T-cell (primary cell): ENCODE measurements at regions not wholly inside any gene's neighbourhood (a gene's known extent, or its start where the extent isn't known, plus 50 kb on each side); places are given as distances from the start of the nearest gene placed in this dataset.

Source experiments
- ATAC-seq, 4 experiments: fragments of 200-7000 bp in 3 of 4; fragments of 150-1000 bp in 1 of 4; cut with Tn5 transposase; replicated peaks in 1 of 4; 1 replicate in 3 of 4; 2 replicates in 1 of 4; pipeline ENCODE4 v1.10.0; 2021; ENCODE audit warnings: moderate library complexity in 3 of 4, mild to moderate bottlenecking in 2 of 4, moderate number of reproducible peaks in 1 of 4
- CTCF ChIA-PET, 2 donors: fragments of 300-600 bp; sonication (Branson Sonifier 250); formaldehyde crosslinking; loops; one replicate each; lab custom pipeline; 2022; ENCODE audit warnings: antibody characterized with exemption in 2 of 2; lab: Charles Lee
- POLR2A ChIA-PET, 2 donors: fragments of 300-600 bp; sonication (Branson Sonifier 250); formaldehyde crosslinking; loops; one replicate each; lab custom pipeline; 2022; ENCODE audit warnings: antibody characterized with exemption in 2 of 2; lab: Charles Lee
- DNase-seq, 35 experiments: peaks; one replicate each; pipeline versions ENCODE4 v3.0.0 to v3.0.0-alpha.2; 2013 to 2023
- H3K27ac ChIP-seq: one replicate; pipeline ENCODE4 v1.5.1; 2013; ENCODE audit warnings: low read length
- H3K27me3 ChIP-seq, 2 experiments: replicated peaks in 1 of 2; 1 replicate in 1 of 2; 2 replicates in 1 of 2; pipeline versions ENCODE4 v1.6.1 to v1.7.0; 2013; ENCODE audit warnings: low read length in 1 of 2, mixed read lengths in 1 of 2; ENCODE audit not compliant: control insufficient read depth in 2 of 2, insufficient read depth in 2 of 2; ENCODE audit errors: extremely low read depth in 1 of 2
- H3K36me3 ChIP-seq, 2 donors: 1 replicate in 1 of 2; 2 replicates in 1 of 2; pipeline versions ENCODE4 v1.6.1 to v1.7.0; 2013; ENCODE audit warnings: low read length in 1 of 2; ENCODE audit not compliant: control insufficient read depth in 2 of 2, insufficient read depth in 1 of 2; ENCODE audit errors: extremely low read depth in 1 of 2
- H3K4me1 ChIP-seq, 2 experiments: 1 replicate in 1 of 2; 2 replicates in 1 of 2; pipeline versions ENCODE4 v1.6.1 to v1.7.0; 2013; ENCODE audit warnings: low read length in 2 of 2, mixed read lengths in 1 of 2; ENCODE audit not compliant: insufficient read depth in 2 of 2, control insufficient read depth in 1 of 2; ENCODE audit errors: extremely low read depth in 1 of 2
- H3K4me3 ChIP-seq, 2 donors: 1 replicate in 1 of 2; 2 replicates in 1 of 2; pipeline versions ENCODE4 v1.5.1 to v1.7.0; 2013; ENCODE audit warnings: mild to moderate bottlenecking in 2 of 2, low read length in 1 of 2, moderate library complexity in 1 of 2; ENCODE audit not compliant: control insufficient read depth in 1 of 2; ENCODE audit errors: extremely low read depth in 1 of 2
- H3K9me3 ChIP-seq: 2 replicates; pipeline ENCODE4 v1.7.0; 2013
- H3K27ac Mint-ChIP-seq, 2 donors: one replicate each; pipeline ENCODE4 v1.8.0; 2020 to 2021; ENCODE audit warnings: mild to moderate bottlenecking in 2 of 2, mixed read lengths in 2 of 2
- H3K27me3 Mint-ChIP-seq, 2 donors: one replicate each; pipeline ENCODE4 v1.8.0; 2021 to 2022; ENCODE audit warnings: mixed read lengths in 2 of 2
- H3K36me3 Mint-ChIP-seq: one replicate; pipeline ENCODE4 v1.8.0; 2021; ENCODE audit warnings: mixed read lengths
- H3K4me1 Mint-ChIP-seq, 3 donors: one replicate each; pipeline ENCODE4 v1.8.0; 2020 to 2022; ENCODE audit warnings: mixed read lengths in 3 of 3, mild to moderate bottlenecking in 1 of 3
- H3K4me3 Mint-ChIP-seq, 3 donors: one replicate each; pipeline ENCODE4 v1.8.0; 2020 to 2022; ENCODE audit warnings: mild to moderate bottlenecking in 3 of 3, mixed read lengths in 3 of 3, moderate library complexity in 3 of 3
- H3K9me3 Mint-ChIP-seq, 3 donors: one replicate each; pipeline ENCODE4 v1.8.0; 2020 to 2022; ENCODE audit warnings: mixed read lengths in 3 of 3
- WGBS: methylation state at CpG from one replicate; pipeline ENCODE4 v1.1.5; 2013; ENCODE audit warnings: missing lambda C conversion rate; ENCODE audit not compliant: insufficient coverage; 5-methylcytosine and 5-hydroxymethylcytosine counted together

GRCh38 chr10:64529003-64529350 lies 1007.8 kb downstream of the REEP3 start:
- H3K4me1 ChIP-seq = no peaks in the 10 kb centered on the region
- Mint-ChIP-seq H3K4me1 (no peaks in the 10 kb centered on the region), H3K27ac (no peak overlapping the region), H3K36me3 (no peaks in the 10 kb centered on the region), H3K9me3 (peaks cover 4 to 9% (median 4%) of the 10 kb centered on the region in 3 donors), H3K27me3 (no peaks in the 10 kb centered on the region), H3K4me3 (no peak overlapping the region)
- H3K27ac ChIP-seq = no peak overlapping the region
- ChIA-PET POLR2A (no interaction called here), CTCF (interaction anchor here in 1 of 2 donors (0.5 kb wide), 1 partner anchor 704 kb away, joined by 4 read pairs; no protein-coding TSS in a partner anchor)
- DNase-seq (no peak), ATAC-seq (no peak)
- H3K27me3 ChIP-seq = no peaks in the 10 kb centered on the region
- H3K36me3 ChIP-seq = no peaks in the 10 kb centered on the region
- WGBS = no CpG with 5 or more reads among the region's 1 CpG
- H3K9me3 ChIP-seq = no peaks in the 10 kb centered on the region
- no peak overlapping the region for H3K4me3 ChIP-seq

- Mint-ChIP-seq H3K27ac (no peak overlapping the region), H3K4me3 (no peak overlapping the region), H3K9me3 (peaks cover 5 to 11% (median 5%) of the 10 kb centered on the region in 3 donors), H3K36me3 (no peaks in the 10 kb centered on the region), H3K27me3 (no peaks in the 10 kb centered on the region), H3K4me1 (no peaks in the 10 kb centered on the region)
- H3K36me3 ChIP-seq = no peaks in the 10 kb centered on the region
- no peaks in the 10 kb centered on the region for H3K9me3 ChIP-seq
- no peak overlapping the region for H3K4me3 ChIP-seq
- no peaks in the 10 kb centered on the region for H3K4me1 ChIP-seq
- ChIA-PET CTCF (no interaction called here), POLR2A (no interaction called here)
- no peaks in the 10 kb centered on the region for H3K27me3 ChIP-seq
- WGBS = 88% methylated on average over 2 of the region's 2 CpGs
- DNase-seq = no peak
- no peak for ATAC-seq
- H3K27ac ChIP-seq = no peak overlapping the region
Observed at GRCh38 chr10:64534616-64535015, 1013.4 kb downstream of the REEP3 start.

- H3K4me3 Mint-ChIP-seq = no peak overlapping the region
- H3K36me3 ChIP-seq = no peaks in the 10 kb centered on the region
- 83% methylated on average over 8 of the region's 9 CpGs for WGBS
Observed at GRCh38 chr10:64535131-64535867, 1014.1 kb downstream of the REEP3 start.

GRCh38 chr10:64537112-64537511 lies 1015.9 kb downstream of the REEP3 start:
- no peaks in the 10 kb centered on the region for H3K4me1 Mint-ChIP-seq
- no peaks in the 10 kb centered on the region for H3K4me1 ChIP-seq
- POLR2A ChIA-PET = no interaction called here
- no peak overlapping the region for H3K27ac ChIP-seq
- no peaks in the 10 kb centered on the region for H3K27me3 ChIP-seq
- ATAC-seq (no peak), DNase-seq (no peak)
- CTCF ChIA-PET = interaction anchor here in 1 of 2 donors (0.6 kb wide), 1 partner anchor 95 kb away, joined by 3 read pairs; no protein-coding TSS in a partner anchor
- H3K4me3 ChIP-seq = no peak overlapping the region
- no peaks in the 10 kb centered on the region for H3K36me3 ChIP-seq
- H3K9me3 Mint-ChIP-seq = peaks cover 4 to 7% (median 5%) of the 10 kb centered on the region in 3 donors
- no peaks in the 10 kb centered on the region for H3K36me3 Mint-ChIP-seq
- no peak overlapping the region for H3K27ac Mint-ChIP-seq
- H3K4me3 Mint-ChIP-seq = no peak overlapping the region
- H3K9me3 ChIP-seq = no peaks in the 10 kb centered on the region
- H3K27me3 Mint-ChIP-seq = no peaks in the 10 kb centered on the region

More at GRCh38 chr10:64535131-64535867, 1014.1 kb downstream of the REEP3 start:
- no peak overlapping the region for H3K27ac ChIP-seq
- CTCF ChIA-PET = no interaction called here
- ATAC-seq (no peak), DNase-seq (no peak)
- Mint-ChIP-seq H3K9me3 (peaks cover 4 to 11% (median 5%) of the 10 kb centered on the region in 3 donors), H3K27ac (no peak overlapping the region), H3K4me1 (no peaks in the 10 kb centered on the region), H3K27me3 (no peaks in the 10 kb centered on the region), H3K36me3 (no peaks in the 10 kb centered on the region)
- no peaks in the 10 kb centered on the region for H3K9me3 ChIP-seq
- no peaks in the 10 kb centered on the region for H3K4me1 ChIP-seq
- H3K4me3 ChIP-seq = no peak overlapping the region
- no peaks in the 10 kb centered on the region for H3K27me3 ChIP-seq
- POLR2A ChIA-PET = no interaction called here

- no peak for DNase-seq
- ATAC-seq = no peak
- H3K27ac Mint-ChIP-seq = no peak overlapping the region
- no peaks in the 10 kb centered on the region for H3K4me1 ChIP-seq
- H3K27me3 ChIP-seq = no peaks in the 10 kb centered on the region
- H3K36me3 Mint-ChIP-seq = no peaks in the 10 kb centered on the region
- H3K4me3 Mint-ChIP-seq = no peak overlapping the region
- no peaks in the 10 kb centered on the region for H3K27me3 Mint-ChIP-seq
- no peaks in the 10 kb centered on the region for H3K36me3 ChIP-seq
- ChIA-PET POLR2A (no interaction called here), CTCF (no interaction called here)
- H3K9me3 ChIP-seq = no peaks in the 10 kb centered on the region
- H3K4me3 ChIP-seq = no peak overlapping the region
- no peaks in the 10 kb centered on the region for H3K4me1 Mint-ChIP-seq
- WGBS = 68% methylated on average over 3 of the region's 5 CpGs
- H3K27ac ChIP-seq = no peak overlapping the region
- H3K9me3 Mint-ChIP-seq = peaks cover 4 to 7% (median 7%) of the 10 kb centered on the region in 3 donors
Observed at GRCh38 chr10:64537928-64538327, 1016.7 kb downstream of the REEP3 start.

- no peak overlapping the region for H3K4me3 ChIP-seq
- DNase-seq (no peak), ATAC-seq (no peak)
- H3K36me3 Mint-ChIP-seq = no peaks in the 10 kb centered on the region
- H3K36me3 ChIP-seq = no peaks in the 10 kb centered on the region
- no peaks in the 10 kb centered on the region for H3K27me3 ChIP-seq
- no peak overlapping the region for H3K27ac Mint-ChIP-seq
- H3K9me3 Mint-ChIP-seq = peaks cover 0 to 7% (median 4%) of the 10 kb centered on the region in 3 donors
- ChIA-PET POLR2A (no interaction called here), CTCF (no interaction called here)
- H3K27me3 Mint-ChIP-seq = no peaks in the 10 kb centered on the region
- H3K4me1 Mint-ChIP-seq = no peaks in the 10 kb centered on the region
- WGBS = 100% methylated on average over 1 of the region's 3 CpGs
- H3K27ac ChIP-seq = no peak overlapping the region
- H3K4me3 Mint-ChIP-seq = no peak overlapping the region
- H3K9me3 ChIP-seq = no peaks in the 10 kb centered on the region
- no peaks in the 10 kb centered on the region for H3K4me1 ChIP-seq
Observed at GRCh38 chr10:64546073-64546472, 1024.9 kb downstream of the REEP3 start.
